Upper lobe of left lung (tissue), 6 donors: ENCODE measurements at regions not wholly inside any gene's neighbourhood (a gene's known extent, or its start where the extent isn't known, plus 50 kb on each side); places are given as distances from the start of the nearest gene placed in this dataset.

ENCODE experiments used
- ATAC-seq, 2 donors: fragments of 200-7000 bp; cut with Tn5 transposase; one replicate each; pipeline ENCODE4 v1.9.1; 2022; ENCODE audit warnings: mild to moderate bottlenecking in 2 of 2, moderate library complexity in 2 of 2; ENCODE audit not compliant: low FRiP score in 2 of 2
- DNase-seq, 2 donors: peaks; one replicate each; pipeline ENCODE4 v3.0.0-alpha.2; 2019 to 2020
- H3K27ac ChIP-seq, 4 donors: fragments of 200-600 bp; sonication (generic); one replicate each; pipeline ENCODE4 v1.5.1; 2016 to 2019
- H3K27me3 ChIP-seq, 4 donors: fragments of 200-600 bp; sonication (generic); one replicate each; pipeline ENCODE4 v1.5.1; 2017 to 2019
- H3K36me3 ChIP-seq, 4 donors: fragments of 200-600 bp; sonication (generic); one replicate each; pipeline ENCODE4 v1.5.1; 2016 to 2019
- H3K4me1 ChIP-seq, 4 donors: fragments of 200-600 bp; sonication (generic); one replicate each; pipeline ENCODE4 v1.5.1; 2018 to 2019
- H3K4me3 ChIP-seq, 4 donors: fragments of 200-600 bp; sonication (generic); one replicate each; pipeline ENCODE4 v1.5.1; 2017 to 2019; ENCODE audit warnings: mild to moderate bottlenecking in 2 of 4, moderate library complexity in 1 of 4
- H3K9me3 ChIP-seq, 4 donors: fragments of 200-600 bp; sonication (generic); one replicate each; pipeline ENCODE4 v1.5.1; 2018 to 2019
- CTCF ChIP-seq, 6 experiments: fragments of 450-650 bp in 4 of 6; fragments of 200-600 bp in 2 of 6; sonication (generic) in 2 of 6; IDR thresholded peaks; one replicate each; pipeline ENCODE4 v1.5.1; 2016 to 2019; ENCODE audit warnings: antibody characterized with exemption in 6 of 6
- EP300 ChIP-seq, 4 donors: sonication (generic); formaldehyde crosslinking; IDR thresholded peaks; one replicate each; pipeline ENCODE4 v1.5.1; 2017; ENCODE audit warnings: antibody characterized with exemption in 4 of 4, control low read depth in 2 of 4
- POLR2A ChIP-seq, 4 donors: fragments of 450-650 bp; IDR thresholded peaks; one replicate each; pipeline ENCODE4 v1.5.1; 2016 to 2017; ENCODE audit warnings: antibody characterized with exemption in 4 of 4, mild to moderate bottlenecking in 2 of 4
- POLR2AphosphoS5 ChIP-seq, 2 donors: sonication (generic); formaldehyde crosslinking; IDR thresholded peaks; one replicate each; pipeline ENCODE4 v1.5.1; 2017; ENCODE audit warnings: antibody characterized with exemption in 2 of 2
- WGBS, 2 donors: methylation state at CpG; one replicate each; pipeline ENCODE4 v1.1.5; 2017 to 2018; 5-methylcytosine and 5-hydroxymethylcytosine counted together
- donor health status: DM: no; HTN: no; CAD: no; lungs with moderate emphysema.
- donor health status: DM: no; HTN: yes; CAD: no; lungs with severe emphysema.

GRCh38 chr20:58005581-58006345, 222.7 kb downstream of the ANKRD60 start:
- H3K9me3 ChIP-seq: no peaks in the 10 kb centered on the region
- no peak overlapping the region for H3K27ac ChIP-seq
- no peaks in the 10 kb centered on the region for H3K36me3 ChIP-seq
- 82 to 84% methylated on average over 8 of the region's 8 CpGs for WGBS, 2 donors
- H3K27me3 ChIP-seq: no peaks in the 10 kb centered on the region
- no peak overlapping the region for H3K4me3 ChIP-seq
- H3K4me1 ChIP-seq: peaks cover 0 to 4% (median 2%) of the 10 kb centered on the region in 4 donors
- DNase-seq: no peak
- ATAC-seq: no peak
- TF ChIP-seq CTCF (IDR thresholded peaks at IDR 0.05) (no peak), POLR2AphosphoS5 (IDR thresholded peaks at IDR 0.05) (no peak), EP300 (IDR thresholded peaks at IDR 0.05) (no peak), POLR2A (IDR thresholded peaks at IDR 0.05) (no peak)

- TF ChIP-seq CTCF (IDR thresholded peaks at IDR 0.05) (no peak), POLR2AphosphoS5 (IDR thresholded peaks at IDR 0.05) (no peak), POLR2A (IDR thresholded peaks at IDR 0.05) (no peak), EP300 (IDR thresholded peaks at IDR 0.05) (no peak)
- peaks cover 0 to 5% (median 3%) of the 10 kb centered on the region in 4 donors for H3K4me1 ChIP-seq
- ATAC-seq (no peak), DNase-seq (no peak)
- 79 to 82% methylated on average over 4 of the region's 4 CpGs for WGBS, 2 donors
- H3K4me3 ChIP-seq: no peak overlapping the region
- H3K36me3 ChIP-seq: no peaks in the 10 kb centered on the region
- no peaks in the 10 kb centered on the region for H3K9me3 ChIP-seq
- H3K27ac ChIP-seq: no peak overlapping the region
- H3K27me3 ChIP-seq: no peaks in the 10 kb centered on the region
Observed at GRCh38 chr20:58004900-58005299, 223.6 kb downstream of the ANKRD60 start.

- Histone ChIP-seq H3K27ac (no peak overlapping the region), H3K4me1 (peaks cover 3 to 13% (median 10%) of the 10 kb centered on the region in 4 donors), H3K36me3 (no peaks in the 10 kb centered on the region), H3K9me3 (no peaks in the 10 kb centered on the region), H3K4me3 (no peak overlapping the region), H3K27me3 (no peaks in the 10 kb centered on the region)
- TF ChIP-seq EP300 (IDR thresholded peaks at IDR 0.05) (no peak), CTCF (IDR thresholded peaks at IDR 0.05) (no peak), POLR2A (IDR thresholded peaks at IDR 0.05) (no peak), POLR2AphosphoS5 (IDR thresholded peaks at IDR 0.05) (no peak)
- no peak for DNase-seq
- WGBS, 2 donors: 94% methylated on average over 7 of the region's 7 CpGs
- ATAC-seq: no peak
Observed at GRCh38 chr20:58004146-58004545, 224.3 kb downstream of the ANKRD60 start.

- no peak for DNase-seq
- 92 to 98% methylated on average over 5 to 6 of the region's 6 CpGs for WGBS, 2 donors
Observed at GRCh38 chr20:58003525-58003924, 224.9 kb downstream of the ANKRD60 start.

More at GRCh38 chr20:58003525-58003924, 224.9 kb downstream of the ANKRD60 start:
- Histone ChIP-seq H3K36me3 (no peaks in the 10 kb centered on the region), H3K27ac (no peak overlapping the region), H3K4me1 (peaks cover 7 to 16% (median 12%) of the 10 kb centered on the region in 4 donors), H3K27me3 (no peaks in the 10 kb centered on the region), H3K4me3 (no peak overlapping the region), H3K9me3 (no peaks in the 10 kb centered on the region)
- no peak for ATAC-seq
- TF ChIP-seq POLR2A (IDR thresholded peaks at IDR 0.05): no peak
- TF ChIP-seq POLR2AphosphoS5 (IDR thresholded peaks at IDR 0.05): no peak
- TF ChIP-seq EP300 (IDR thresholded peaks at IDR 0.05): no peak
- TF ChIP-seq CTCF (IDR thresholded peaks at IDR 0.05): no peak
